ENCODE measurements at regions not wholly inside any gene's neighbourhood (a gene's known extent, or its start where the extent isn't known, plus 50 kb on each side); places are given as distances from the start of the nearest gene placed in this dataset.

GRCh38 chr2:88857951-88858411 is 166.5 kb downstream of the RPIA start:
- TF ChIP-seq, protein P1, sequence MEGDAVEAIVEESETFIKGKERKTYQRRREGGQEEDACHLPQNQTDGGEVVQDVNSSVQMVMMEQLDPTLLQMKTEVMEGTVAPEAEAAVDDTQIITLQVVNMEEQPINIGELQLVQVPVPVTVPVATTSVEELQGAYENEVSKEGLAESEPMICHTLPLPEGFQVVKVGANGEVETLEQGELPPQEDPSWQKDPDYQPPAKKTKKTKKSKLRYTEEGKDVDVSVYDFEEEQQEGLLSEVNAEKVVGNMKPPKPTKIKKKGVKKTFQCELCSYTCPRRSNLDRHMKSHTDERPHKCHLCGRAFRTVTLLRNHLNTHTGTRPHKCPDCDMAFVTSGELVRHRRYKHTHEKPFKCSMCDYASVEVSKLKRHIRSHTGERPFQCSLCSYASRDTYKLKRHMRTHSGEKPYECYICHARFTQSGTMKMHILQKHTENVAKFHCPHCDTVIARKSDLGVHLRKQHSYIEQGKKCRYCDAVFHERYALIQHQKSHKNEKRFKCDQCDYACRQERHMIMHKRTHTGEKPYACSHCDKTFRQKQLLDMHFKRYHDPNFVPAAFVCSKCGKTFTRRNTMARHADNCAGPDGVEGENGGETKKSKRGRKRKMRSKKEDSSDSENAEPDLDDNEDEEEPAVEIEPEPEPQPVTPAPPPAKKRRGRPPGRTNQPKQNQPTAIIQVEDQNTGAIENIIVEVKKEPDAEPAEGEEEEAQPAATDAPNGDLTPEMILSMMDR (IDR thresholded peaks at IDR 0.05; ENCODE audit: low read length) = no peak; the same call in 1 of the 2 replicates
- TF ChIP-seq EZH2 (IDR thresholded peaks at IDR 0.05; ENCODE audit: borderline replicate concordance, low read length) = no peak
